ENCODE measurements at regions not wholly inside any gene's neighbourhood (a gene's known extent, or its start where the extent isn't known, plus 50 kb on each side); places are given as distances from the start of the nearest gene placed in this dataset.

- TF ChIP-seq POLR2AphosphoS5 (IDR thresholded peaks at IDR 0.05; ENCODE audit: low read depth, low read length) = no peak
- no peak for TF ChIP-seq CTCF (IDR thresholded peaks at IDR 0.05)
- no peak for TF ChIP-seq SIN3A (IDR thresholded peaks at IDR 0.05; ENCODE audit: borderline replicate concordance, insufficient read depth, low read depth, low read length)
These were observed 82.1 kb upstream of the BCHE start for GRCh38 chr3:165919284-165919683.
